Endothelial cell of umbilical vein (primary cell): ENCODE measurements at regions not wholly inside any gene's neighbourhood (a gene's known extent, or its start where the extent isn't known, plus 50 kb on each side); places are given as distances from the start of the nearest gene placed in this dataset.
"Not testable (repeated sequence)": the region's sequence is repeated elsewhere in the genome, so short reads cannot be mapped to it uniquely, and the experiment has no call there.

Source experiments
- BruUV-seq: library from RNA; stranded (reverse); fragments of 400-500 nt; replicated peaks from 2 replicates; lab custom pipeline; 2021; lab: Mats Ljungman, UMichigan
- CTCF ChIA-PET: fragments of 300-600, 350-600 bp; sonication (Branson Sonifier 250); formaldehyde crosslinking; loops from one replicate; lab custom pipeline; 2021; ENCODE audit warnings: antibody characterized with exemption, inconsistent platforms; lab: Charles Lee
- POLR2A ChIA-PET: fragments of 300-600, 350-600 bp; sonication (Branson Sonifier 250); formaldehyde crosslinking; loops from one replicate; lab custom pipeline; 2021; ENCODE audit warnings: antibody characterized with exemption, inconsistent platforms; lab: Charles Lee
- DNase-seq: peaks from one replicate; pipeline ENCODE4 v3.0.0-alpha.2; 2011; ENCODE audit warnings: low read depth, low spot score
- FAIRE-seq: peaks from 2 replicates; lab custom pipeline; 2011; peaks lifted over from hg19 to GRCh38; lab: Jason Lieb, UNC
- H2AFZ ChIP-seq: 2 replicates; pipeline ENCODE4 v1.6.0; 2012; ENCODE audit warnings: low read depth, low read length, control low read depth, inconsistent platforms
- H3K27ac ChIP-seq: 2 replicates; pipeline ENCODE4 v1.5.1; 2011; ENCODE audit warnings: low read depth, mild to moderate bottlenecking, control low read depth, low read length, moderate library complexity; ENCODE audit not compliant: insufficient read depth
- H3K27me3 ChIP-seq, 2 experiments: 2 replicates each; pipeline versions ENCODE4 v1.6.0 to v1.6.1; 2011; ENCODE audit warnings: low read length in 2 of 2, mixed read lengths in 1 of 2; ENCODE audit not compliant: control insufficient read depth in 2 of 2, insufficient read depth in 2 of 2
- H3K36me3 ChIP-seq, 2 experiments: 2 replicates in 1 of 2; 3 replicates in 1 of 2; pipeline ENCODE4 v1.5.1; 2011; ENCODE audit warnings: low read length in 2 of 2, mild to moderate bottlenecking in 1 of 2, moderate library complexity in 1 of 2; ENCODE audit not compliant: control insufficient read depth in 2 of 2, insufficient read depth in 2 of 2; ENCODE audit errors: extremely low read depth in 1 of 2
- H3K4me1 ChIP-seq: 3 replicates; pipeline ENCODE4 v1.5.1; 2011; ENCODE audit warnings: mild to moderate bottlenecking, low read length; ENCODE audit not compliant: control insufficient read depth, insufficient read depth; ENCODE audit errors: extremely low read depth
- H3K4me2 ChIP-seq: 2 replicates; pipeline ENCODE4 v1.6.1; 2011; ENCODE audit warnings: low read length, control low read depth, mixed read lengths; ENCODE audit not compliant: insufficient read depth
- H3K4me3 ChIP-seq, 3 experiments: fragments of 200-600 bp in 1 of 3; sonication (generic), shearing (Covaris generic) in 1 of 3; replicated peaks in 1 of 3; 2 replicates each; pipeline ENCODE4 v1.5.1; 2011 to 2016; ENCODE audit warnings: control low read depth in 3 of 3, low read length in 3 of 3, mild to moderate bottlenecking in 2 of 3, inconsistent platforms in 1 of 3, low read depth in 1 of 3, moderate library complexity in 1 of 3; ENCODE audit not compliant: insufficient read depth in 1 of 3
- H3K79me2 ChIP-seq: 2 replicates; pipeline ENCODE4 v1.6.0; 2012; ENCODE audit warnings: low read length, inconsistent platforms; ENCODE audit not compliant: control insufficient read depth, insufficient read depth
- H3K9ac ChIP-seq: replicated peaks from 2 replicates; pipeline ENCODE3; 2011; ENCODE audit warnings: low read length, control low read depth; ENCODE audit not compliant: insufficient read depth; ENCODE audit errors: extremely low read depth
- H3K9me1 ChIP-seq: replicated peaks from 3 replicates; pipeline ENCODE4 v1.6.0; 2011; ENCODE audit warnings: mild to moderate bottlenecking, low read length; ENCODE audit not compliant: control insufficient read depth, insufficient read depth; ENCODE audit errors: extremely low read depth
- H3K9me3 ChIP-seq: replicated peaks from 2 replicates; pipeline ENCODE4 v1.5.1; 2012; ENCODE audit warnings: low read length, inconsistent platforms; ENCODE audit not compliant: control insufficient read depth, insufficient read depth
- H4K20me1 ChIP-seq: replicated peaks from 2 replicates; pipeline ENCODE3; 2011; ENCODE audit warnings: mild to moderate bottlenecking, low read length; ENCODE audit not compliant: control insufficient read depth, insufficient read depth; ENCODE audit errors: extremely low read depth
- EZH2 ChIP-seq: IDR thresholded peaks from 2 replicates; pipeline ENCODE4 v1.6.1; 2012; ENCODE audit warnings: borderline replicate concordance, low read depth, mild to moderate bottlenecking, moderate library complexity, low read length, inconsistent platforms; ENCODE audit not compliant: severe bottlenecking
- GATA2 ChIP-seq: IDR thresholded peaks from 2 replicates; pipeline ENCODE4 v1.7.0; 2011; ENCODE audit warnings: low read depth, mild to moderate bottlenecking, moderate library complexity, mixed read lengths, low read length; ENCODE audit not compliant: insufficient read length, insufficient read depth
- JUN ChIP-seq: IDR thresholded peaks from 2 replicates; pipeline ENCODE4 v1.6.1; 2011; ENCODE audit warnings: borderline replicate concordance, low read depth; ENCODE audit not compliant: insufficient read length, insufficient read depth
- MYC ChIP-seq: IDR thresholded peaks from one replicate; pipeline ENCODE4 v1.6.1; 2011; ENCODE audit warnings: mild to moderate bottlenecking, low read depth, low read length
- POLR2A ChIP-seq: IDR thresholded peaks from 2 replicates; pipeline ENCODE4 v1.6.1; 2012; ENCODE audit warnings: low read depth, mild to moderate bottlenecking, control low read depth, low read length
- dilution Hi-C: fragments of 300-500 bp; cut with MboI; formaldehyde crosslinking; loops from one replicate; pipeline ENCODE4 v1.15.0; 2019; ENCODE audit warnings: low sequenced_read_pairs; ENCODE audit not compliant: extremely low pct_ligation_motif_present
- intact Hi-C: fragments of 100-400 bp; cut with micrococcal nuclease; formaldehyde crosslinking; loops from one replicate; pipeline ENCODE4 v1.10.0; 2022
- TF ChIP-seq, protein P1 (sequence below): IDR thresholded peaks from 2 replicates; pipeline ENCODE4 v1.6.1; 2011; ENCODE audit not compliant: insufficient read depth, insufficient read length

DNA sequence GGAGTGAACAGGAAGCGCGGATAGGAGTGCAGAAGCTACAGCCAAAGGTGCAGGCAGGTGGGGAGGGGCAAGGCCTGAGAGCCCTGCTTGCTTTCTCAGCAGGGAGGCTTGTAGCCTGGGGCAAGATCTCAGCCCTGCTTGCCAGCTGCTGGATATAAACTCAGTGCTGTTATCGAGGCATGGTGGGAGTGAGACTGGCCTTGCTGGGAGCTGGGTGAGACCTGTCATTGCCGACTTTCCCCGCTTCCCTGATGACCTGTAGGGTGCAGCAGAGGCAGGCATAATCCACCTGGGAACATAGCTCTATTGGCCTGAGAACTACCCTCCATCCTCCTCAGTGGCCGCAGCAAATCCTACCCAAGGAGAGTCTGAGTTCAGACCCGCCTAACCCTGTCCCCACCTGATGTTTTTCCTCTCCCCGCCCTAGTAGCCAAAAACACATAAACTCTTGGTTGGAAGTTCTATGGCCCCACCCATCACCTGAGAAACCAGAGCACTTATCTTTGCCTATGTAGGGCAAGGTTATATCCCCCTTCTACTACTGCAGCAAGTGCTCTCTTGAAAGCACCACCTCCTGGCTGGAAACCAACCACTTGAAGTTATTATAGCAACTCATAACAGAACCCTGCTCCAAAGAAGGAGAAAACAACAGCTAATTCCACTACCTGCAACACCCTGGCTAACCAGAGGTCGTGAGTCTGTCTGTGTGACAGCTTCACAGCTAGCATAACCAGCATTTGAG, 80.7 kb downstream of the FHIP1A start:
- Histone ChIP-seq H3K4me3 (no peak overlapping the region), H3K27ac (no peak overlapping the region), H4K20me1 (no peaks in the 10 kb centered on the region), H3K27me3 (peaks cover 2 to 3% of the 10 kb centered on the region in 2 experiments), H3K36me3 (no peaks in the 10 kb centered on the region), H3K4me1 (no peaks in the 10 kb centered on the region), H2AFZ (no peak overlapping the region), H3K9me1 (no peaks in the 10 kb centered on the region), H3K9me3 (no peaks in the 10 kb centered on the region), H3K79me2 (no peaks in the 10 kb centered on the region), H3K9ac (no peak overlapping the region), H3K4me2 (no peak overlapping the region)
- dilution Hi-C loops (no loop called here), intact Hi-C loops (no loop called here)
- FAIRE-seq (no peak), DNase-seq (no peak)
- ChIA-PET POLR2A (no interaction called here), CTCF (no interaction called here)
- no TSS peak for BruUV-seq
- TF ChIP-seq, protein P1, sequence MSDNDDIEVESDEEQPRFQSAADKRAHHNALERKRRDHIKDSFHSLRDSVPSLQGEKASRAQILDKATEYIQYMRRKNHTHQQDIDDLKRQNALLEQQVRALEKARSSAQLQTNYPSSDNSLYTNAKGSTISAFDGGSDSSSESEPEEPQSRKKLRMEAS, result no peak
- TF ChIP-seq GATA2 (no peak), EZH2 (no peak), POLR2A (no peak), MYC (no peak), JUN (no peak)

DNA sequence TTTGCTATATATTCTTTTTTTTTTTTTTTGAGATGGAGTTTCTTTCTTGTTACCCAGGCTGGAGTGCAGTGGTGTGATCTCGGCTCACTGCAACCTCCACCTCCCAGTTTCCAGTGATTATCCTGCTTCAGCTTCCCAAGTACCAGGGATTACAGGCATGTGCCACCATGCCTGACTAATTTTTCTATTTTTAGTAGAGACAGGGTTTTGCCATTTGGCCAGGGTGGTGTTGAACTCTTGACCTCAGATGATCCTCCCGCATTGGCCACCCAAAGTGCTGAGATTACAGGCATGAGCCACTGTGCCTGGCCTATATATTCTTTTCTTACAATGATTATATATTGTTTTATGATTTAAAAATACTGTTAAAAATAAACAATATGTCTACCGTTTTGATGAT, 86.6 kb downstream of the FHIP1A start:
- POLR2A ChIA-PET, H3K4me2 ChIP-seq, H3K79me2 ChIP-seq, H3K4me1 ChIP-seq, BruUV-seq, FAIRE-seq, H3K9me1 ChIP-seq, H3K9me3 ChIP-seq, DNase-seq, H3K27me3 ChIP-seq, dilution Hi-C loops, H3K9ac ChIP-seq, H3K36me3 ChIP-seq, CTCF ChIA-PET, H3K4me3 ChIP-seq, intact Hi-C loops, H2AFZ ChIP-seq, H3K27ac ChIP-seq, H4K20me1 ChIP-seq: not testable (repeated sequence)

DNA sequence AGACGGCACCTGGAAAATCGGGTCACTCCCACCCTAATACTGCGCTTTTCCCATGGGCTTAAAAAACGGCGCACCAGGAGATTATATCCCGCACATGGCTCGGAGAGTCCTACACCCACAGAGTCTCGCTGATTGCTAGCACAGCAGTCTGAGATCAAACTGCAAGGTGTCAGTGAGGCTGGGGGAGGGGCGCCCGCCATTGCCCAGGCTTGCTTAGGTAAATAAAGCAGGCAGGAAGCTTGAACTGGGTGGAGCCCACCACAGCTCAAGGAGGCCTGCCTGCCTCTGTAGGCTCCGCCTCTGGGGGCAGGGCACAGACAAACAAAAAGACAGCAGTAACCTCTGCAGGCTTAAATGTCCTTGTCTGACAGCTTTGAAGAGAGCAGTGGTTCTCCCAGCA, 102.6 kb downstream of the FHIP1A start:
- H3K9ac ChIP-seq, intact Hi-C loops, H3K79me2 ChIP-seq, BruUV-seq, H3K9me1 ChIP-seq, H3K4me2 ChIP-seq, H3K27ac ChIP-seq, H3K4me3 ChIP-seq, H3K4me1 ChIP-seq, POLR2A ChIA-PET, H3K36me3 ChIP-seq, H4K20me1 ChIP-seq, DNase-seq, FAIRE-seq, H2AFZ ChIP-seq, H3K9me3 ChIP-seq, dilution Hi-C loops, H3K27me3 ChIP-seq, CTCF ChIA-PET: not testable (repeated sequence)
